GM18505 (cell line): ENCODE measurements at regions not wholly inside any gene's neighbourhood (a gene's known extent, or its start where the extent isn't known, plus 50 kb on each side); places are given as distances from the start of the nearest gene placed in this dataset.

ENCODE experiments used
- ATAC-seq: cut with Tn5 transposase; IDR thresholded peaks from one replicate; pipeline ENCODE4 v1.9.1; 2021; ENCODE audit not compliant: unreplicated experiment
- POLR2A ChIP-seq: IDR thresholded peaks from 4 replicates; pipeline ENCODE4 v1.6.1; 2011; ENCODE audit warnings: borderline replicate concordance; ENCODE audit not compliant: insufficient read depth, insufficient read length; ENCODE audit errors: extremely low read depth

DNA sequence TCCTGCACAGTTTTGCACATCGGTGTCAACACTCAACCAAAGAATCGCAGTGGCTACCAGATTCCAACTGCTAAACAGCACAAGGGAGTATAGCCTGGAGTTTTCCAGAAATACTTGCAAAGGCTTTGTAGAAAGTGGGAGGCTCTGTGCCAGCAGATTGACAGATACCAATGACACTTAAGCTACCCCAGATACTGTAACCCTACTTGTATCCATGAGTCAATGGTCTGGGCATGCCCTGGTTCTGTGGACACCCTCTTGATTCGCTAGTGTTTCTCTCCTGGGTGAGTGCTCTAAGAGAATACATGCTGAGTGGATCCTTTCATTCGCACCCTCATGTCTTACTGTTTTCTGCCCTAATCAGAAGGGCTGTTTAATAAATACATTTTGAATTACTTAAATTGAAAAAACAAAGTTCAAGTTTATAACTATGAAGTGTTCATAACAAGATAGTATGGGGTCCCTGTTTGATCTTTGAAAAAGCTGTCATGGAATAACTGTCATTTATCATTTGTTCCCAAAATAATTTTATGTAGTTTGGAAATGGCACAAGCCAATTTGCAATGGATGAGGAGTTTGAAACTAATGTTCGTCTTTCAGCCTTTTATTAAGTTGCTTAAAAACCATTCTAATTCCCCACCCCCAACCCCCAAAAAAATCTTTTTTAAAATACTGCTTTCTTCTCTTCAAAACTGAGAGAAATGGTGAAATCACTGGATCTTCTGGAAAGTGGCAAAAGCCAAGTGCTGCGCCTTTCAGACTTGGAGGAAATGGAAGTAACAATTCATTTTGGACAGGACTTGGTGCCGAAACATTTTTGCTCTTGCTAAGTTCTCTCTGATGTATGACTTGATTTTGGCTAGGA is 600.5 kb upstream of the TENM4 start:
- no peak for TF ChIP-seq POLR2A
- ATAC-seq = no peak

DNA sequence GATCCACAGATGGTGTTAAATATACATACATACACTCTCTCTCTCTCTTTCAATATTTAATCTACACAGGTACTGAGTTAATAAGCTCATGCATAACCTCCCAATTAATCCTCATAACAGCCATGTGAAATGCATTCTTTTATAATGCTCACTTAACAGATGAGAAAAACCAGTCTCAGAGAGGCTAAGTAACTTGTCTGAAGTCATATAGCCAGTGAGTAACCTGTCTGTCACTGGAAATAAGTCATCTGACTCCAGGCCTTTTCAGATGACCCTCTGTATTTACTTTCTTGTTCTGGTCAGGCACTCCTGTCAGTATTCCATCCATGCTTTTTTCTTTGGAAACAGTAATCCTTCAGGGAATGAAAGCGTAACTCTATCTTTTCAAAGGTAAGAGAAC is 594.0 kb upstream of the TENM4 start:
- no peak for ATAC-seq
- no peak for TF ChIP-seq POLR2A

DNA sequence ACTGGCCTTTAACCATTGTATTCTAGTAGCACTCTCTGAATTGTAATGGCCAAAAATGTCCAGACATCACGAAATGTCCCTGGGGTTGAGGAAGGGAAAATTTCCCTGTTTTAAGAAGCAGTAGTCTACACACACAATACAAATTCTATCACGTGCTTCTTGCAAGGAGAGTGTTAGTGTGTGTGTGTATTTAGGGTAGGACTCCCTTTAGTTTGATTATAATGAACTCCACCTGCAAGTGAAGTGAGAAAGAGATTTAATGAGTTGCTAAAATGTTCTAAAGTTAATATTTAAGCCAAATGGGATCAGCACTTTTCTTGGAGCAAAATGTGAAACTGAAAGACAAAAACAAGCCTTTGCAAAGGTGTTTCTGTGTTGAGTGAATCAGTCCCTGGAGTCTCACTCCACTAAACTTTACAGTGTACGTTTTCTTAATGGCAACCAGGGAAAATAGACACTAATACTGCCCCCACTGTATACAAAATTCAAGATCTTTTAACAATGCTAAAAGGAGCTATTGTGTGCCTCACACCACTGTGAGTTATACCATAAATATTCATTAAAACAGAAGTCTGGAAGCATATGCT is 590.3 kb upstream of the TENM4 start:
- TF ChIP-seq POLR2A = no peak
- ATAC-seq = no peak

DNA sequence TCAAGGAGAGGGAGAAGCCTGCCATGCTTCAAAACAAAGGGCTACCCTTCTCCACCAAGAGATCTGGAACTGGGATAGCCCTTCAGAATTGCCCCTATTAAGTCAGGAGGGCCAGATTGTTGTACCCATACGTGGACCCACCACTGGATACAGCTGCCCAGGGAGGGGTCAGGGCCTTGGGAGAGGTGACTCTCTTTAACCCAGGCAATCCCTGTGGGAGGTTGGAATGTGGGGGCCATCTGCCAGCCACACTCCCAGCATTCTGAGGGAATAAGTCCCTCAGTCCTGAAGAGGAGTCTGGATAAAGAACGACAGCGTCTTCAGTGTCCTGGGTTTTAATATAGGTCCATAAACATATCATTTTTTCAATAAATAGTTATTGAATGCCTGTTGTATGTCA is 588.2 kb upstream of the TENM4 start:
- ATAC-seq = no peak
- no peak for TF ChIP-seq POLR2A

DNA sequence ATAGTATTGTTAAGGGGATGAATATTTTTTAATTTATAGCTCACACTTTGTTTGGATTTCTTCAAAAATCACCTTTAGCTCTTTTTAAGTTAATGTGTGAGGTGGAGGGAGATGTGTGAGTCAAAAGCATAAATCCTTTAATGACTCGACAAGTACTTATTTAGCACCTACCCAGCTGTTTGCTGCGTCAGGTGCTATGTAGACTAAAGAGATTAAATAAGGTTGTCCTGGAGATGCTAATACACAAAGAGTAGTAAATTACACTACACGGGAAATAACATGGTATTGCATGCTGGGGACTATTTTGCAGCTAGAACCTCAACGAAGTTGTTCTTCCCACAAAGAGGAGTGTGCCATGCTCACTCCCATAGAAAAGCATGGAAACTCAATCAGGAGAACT is 583.3 kb upstream of the TENM4 start:
- no peak for ATAC-seq

DNA sequence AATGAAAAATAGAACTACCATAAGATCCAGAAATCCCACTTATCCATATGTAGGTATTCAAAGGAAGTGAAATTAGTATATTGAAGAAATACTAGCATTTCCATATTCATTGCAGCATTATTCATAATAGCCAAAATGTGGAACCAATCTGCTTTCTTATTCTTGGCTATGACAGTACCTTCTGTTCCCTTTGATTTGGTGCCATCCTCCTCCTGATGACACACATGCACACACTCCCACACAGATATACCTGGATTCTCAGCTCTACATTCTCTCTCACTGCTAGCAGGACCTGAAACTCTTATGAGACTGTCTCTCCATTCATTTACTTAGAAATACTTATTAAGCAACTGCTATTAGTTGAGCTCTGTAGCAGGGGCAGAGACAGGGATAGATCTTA is 582.6 kb upstream of the TENM4 start:
- TF ChIP-seq POLR2A = no peak
- no peak for ATAC-seq

More for the DNA sequence above, 583.3 kb upstream of the TENM4 start:
- no peak for TF ChIP-seq POLR2A

DNA sequence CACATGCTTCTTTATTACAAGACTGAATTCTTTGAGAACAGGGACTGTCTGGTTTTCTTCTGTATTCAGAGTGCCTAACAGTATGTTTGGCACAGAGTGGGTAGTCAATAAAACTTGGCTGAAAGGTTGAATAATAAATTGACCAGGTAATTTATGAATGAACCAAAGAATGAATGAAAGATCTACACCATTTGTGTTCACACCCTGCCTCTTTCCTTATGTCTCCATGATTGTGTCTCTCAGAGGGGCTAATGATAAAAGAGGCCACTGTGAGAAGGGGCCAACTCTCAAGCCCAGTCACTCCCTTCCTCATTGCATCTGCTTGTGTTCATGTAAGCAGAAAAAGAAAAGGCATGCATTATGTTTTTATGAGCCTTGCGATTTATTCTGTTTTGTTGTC is 569.7 kb upstream of the TENM4 start:
- no peak for TF ChIP-seq POLR2A
- no peak for ATAC-seq

DNA sequence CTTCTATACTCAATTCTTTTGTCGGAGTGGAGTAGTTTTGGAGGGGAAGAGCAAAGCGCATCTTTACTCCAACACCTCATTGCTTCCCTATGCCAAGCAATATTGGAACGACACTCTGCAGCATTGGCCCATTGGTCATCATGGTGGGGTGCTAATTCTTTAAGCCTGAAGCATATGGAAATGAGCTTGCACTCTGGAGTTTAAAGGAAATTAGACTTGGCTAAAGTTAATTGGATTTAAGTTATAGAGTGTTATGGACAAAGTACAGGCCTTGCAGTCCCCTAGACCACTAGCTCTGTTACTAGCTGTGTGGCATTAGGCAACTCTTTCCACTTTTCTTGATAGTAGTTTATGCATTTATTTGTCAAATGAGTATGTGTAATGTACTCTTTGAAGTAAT is 568.3 kb upstream of the TENM4 start:
- no peak for ATAC-seq

DNA sequence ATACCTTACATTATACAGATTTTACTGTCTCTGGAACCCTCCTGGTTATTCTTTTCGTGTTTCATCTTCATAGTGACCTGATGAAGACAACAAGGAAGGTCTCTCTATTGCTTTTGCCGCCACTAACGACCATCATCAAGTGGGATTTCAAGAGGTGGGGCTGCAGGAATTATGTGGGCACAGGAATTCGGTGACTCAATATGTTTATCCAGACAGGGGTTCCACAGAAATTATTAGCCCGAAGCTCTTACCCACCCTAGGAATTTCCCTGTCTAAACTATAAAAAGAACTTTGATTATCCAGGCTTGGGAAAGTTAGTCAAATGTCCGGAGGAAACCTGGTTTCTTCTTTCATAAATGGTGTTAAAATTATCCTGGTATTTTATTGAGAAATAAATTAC is 566.8 kb upstream of the TENM4 start:
- no peak for ATAC-seq
- TF ChIP-seq POLR2A = no peak

More for the DNA sequence above, 568.3 kb upstream of the TENM4 start:
- TF ChIP-seq POLR2A = no peak

DNA sequence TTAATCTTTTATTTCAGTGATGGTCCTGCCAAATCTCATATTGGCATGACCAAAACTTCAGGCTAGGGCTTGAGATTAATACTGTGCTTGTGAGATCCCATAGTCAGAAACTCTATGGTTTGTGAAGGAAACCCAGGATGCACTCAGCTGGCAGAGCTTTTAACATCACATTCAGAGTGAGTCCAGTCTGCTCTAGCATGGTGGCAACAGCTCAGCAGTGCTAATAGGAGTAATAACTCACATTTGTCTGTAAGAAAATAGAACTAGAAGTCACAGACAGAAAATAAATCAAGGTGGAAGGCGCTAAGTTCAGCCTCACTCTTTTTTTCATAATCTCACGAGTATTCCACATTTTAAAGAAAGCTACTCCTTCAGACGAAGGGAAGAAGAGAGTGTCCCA is 549.3 kb upstream of the TENM4 start:
- ATAC-seq = no peak
- no peak for TF ChIP-seq POLR2A

DNA sequence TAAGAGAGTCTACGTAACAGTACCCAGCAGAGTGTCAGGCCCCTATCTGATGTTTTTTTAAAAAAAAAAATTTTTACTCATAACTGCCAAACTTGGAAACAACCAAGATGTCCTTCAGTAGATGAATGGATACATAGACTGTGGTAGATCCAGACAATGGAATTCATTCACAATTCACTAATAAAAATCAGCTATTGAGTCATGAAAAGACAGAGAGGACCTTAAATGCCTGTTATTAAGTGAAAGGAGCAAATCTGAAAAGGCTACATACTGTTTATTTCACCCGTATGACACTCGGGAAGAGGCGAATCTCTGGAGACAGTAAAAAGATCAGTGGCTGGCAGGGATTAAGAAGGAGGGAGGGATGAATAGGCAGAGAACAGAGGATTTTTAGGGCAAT is 541.4 kb upstream of the TENM4 start:
- ATAC-seq = no peak
- TF ChIP-seq POLR2A = no peak

DNA sequence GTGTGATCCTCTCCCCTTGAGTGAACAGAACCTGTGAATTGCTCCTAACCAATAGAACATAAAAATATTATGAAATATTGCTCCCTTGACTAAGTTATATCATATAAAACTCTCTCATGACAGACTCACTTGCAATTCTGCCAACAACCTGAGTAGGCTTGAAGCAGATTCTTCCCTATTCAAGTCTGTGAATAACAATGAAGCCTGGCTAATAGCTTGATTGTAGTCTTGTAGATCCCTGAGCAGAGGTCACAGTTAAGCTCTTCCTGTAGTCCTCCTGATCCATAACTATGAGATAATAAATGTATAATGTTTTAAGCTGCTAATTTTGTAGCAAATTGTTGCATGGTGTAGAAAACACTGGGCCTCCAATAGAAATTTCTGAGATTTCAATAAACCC is 540.1 kb upstream of the TENM4 start:
- ATAC-seq = no peak
- TF ChIP-seq POLR2A = no peak

DNA sequence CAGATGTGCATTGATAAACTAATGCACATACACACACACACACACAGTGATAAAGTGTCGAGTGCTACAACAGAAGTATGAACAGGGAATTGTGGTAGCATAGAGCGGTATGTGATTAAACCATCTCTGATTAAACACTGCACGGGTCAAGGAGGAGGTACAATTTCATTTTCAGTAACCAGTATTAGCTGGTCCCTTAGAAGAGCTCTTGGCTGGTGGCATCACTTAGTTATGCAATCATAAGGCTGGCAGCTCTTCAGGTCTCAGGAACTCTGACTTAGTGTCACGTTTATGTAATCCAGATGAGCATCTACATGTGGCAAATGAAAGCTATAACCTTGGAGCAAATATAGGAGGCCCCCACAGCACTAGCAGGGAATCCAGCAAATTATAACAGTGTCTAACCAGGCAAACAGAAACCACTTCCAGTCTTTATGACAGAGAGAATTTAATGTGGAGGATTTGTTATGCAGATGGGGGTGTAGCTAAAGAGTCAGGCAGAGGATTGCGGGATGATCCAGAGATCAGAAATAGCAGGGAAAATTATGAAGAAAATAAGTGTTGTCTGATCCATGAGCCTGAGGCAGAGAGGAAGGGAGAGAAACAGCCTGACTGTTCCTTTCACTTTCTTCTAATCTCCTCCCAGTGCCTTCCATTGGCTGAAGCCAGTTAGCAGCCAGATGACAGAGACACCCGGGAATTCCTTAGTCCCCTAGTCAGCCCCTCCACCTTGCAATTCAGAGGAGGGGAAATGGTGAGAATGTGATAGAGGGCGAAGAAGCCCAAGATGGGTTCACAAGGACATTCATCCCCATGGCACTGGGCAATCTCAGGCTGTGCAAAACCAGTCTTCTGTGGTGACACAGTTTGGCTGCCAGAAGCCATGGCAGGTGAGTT is 533.1 kb upstream of the TENM4 start:
- ATAC-seq = no peak
- no peak for TF ChIP-seq POLR2A
